Natural killer cell (primary cell): ENCODE measurements at regions not wholly inside any gene's neighbourhood (a gene's known extent, or its start where the extent isn't known, plus 50 kb on each side); places are given as distances from the start of the nearest gene placed in this dataset.

ENCODE experiments used
- ATAC-seq, 3 donors: fragments of 150-1000 bp in 2 of 3; fragments of 200-7000 bp in 1 of 3; cut with Tn5 transposase; 1 replicate in 1 of 3; 2 replicates in 2 of 3; pipeline ENCODE4 v1.10.0; 2021; ENCODE audit warnings: mild to moderate bottlenecking in 2 of 3, moderate library complexity in 2 of 3
- DNase-seq, 2 donors: peaks; one replicate each; pipeline versions ENCODE4 v3.0.0 to v3.0.0-alpha.2; 2013 to 2021; ENCODE audit warnings: mixed read lengths in 1 of 2
- H3K27ac ChIP-seq: one replicate; pipeline ENCODE4 v1.5.1; 2013; ENCODE audit warnings: mild to moderate bottlenecking, low read length
- H3K27me3 ChIP-seq: one replicate; pipeline ENCODE4 v1.6.1; 2013; ENCODE audit warnings: low read length; ENCODE audit not compliant: control insufficient read depth, insufficient read depth
- H3K36me3 ChIP-seq: one replicate; pipeline ENCODE4 v1.6.1; 2013; ENCODE audit warnings: low read length; ENCODE audit not compliant: control insufficient read depth, insufficient read depth
- H3K4me1 ChIP-seq: one replicate; pipeline ENCODE4 v1.6.1; 2013; ENCODE audit warnings: low read length; ENCODE audit not compliant: control insufficient read depth, insufficient read depth
- H3K4me3 ChIP-seq: one replicate; pipeline ENCODE4 v1.5.1; 2013; ENCODE audit warnings: low read length
- H3K9me3 ChIP-seq: one replicate; pipeline ENCODE4 v1.6.1; 2013; ENCODE audit warnings: low read length; ENCODE audit not compliant: control insufficient read depth, insufficient read depth
- H3K27ac Mint-ChIP-seq, 2 donors: one replicate each; pipeline ENCODE4 v1.8.0; 2022; ENCODE audit warnings: mild to moderate bottlenecking in 2 of 2, mixed read lengths in 2 of 2, moderate library complexity in 1 of 2
- H3K27me3 Mint-ChIP-seq, 2 donors: one replicate each; pipeline ENCODE4 v1.8.0; 2022; ENCODE audit warnings: low read depth in 2 of 2, mixed read lengths in 2 of 2
- H3K36me3 Mint-ChIP-seq: one replicate; pipeline ENCODE4 v1.8.0; 2022; ENCODE audit warnings: mixed read lengths
- H3K4me1 Mint-ChIP-seq, 2 donors: one replicate each; pipeline ENCODE4 v1.8.0; 2022; ENCODE audit warnings: mixed read lengths in 2 of 2
- H3K4me3 Mint-ChIP-seq: one replicate; pipeline ENCODE4 v1.8.0; 2022; ENCODE audit warnings: mild to moderate bottlenecking, moderate library complexity, mixed read lengths
- H3K9me3 Mint-ChIP-seq, 2 donors: one replicate each; pipeline ENCODE4 v1.8.0; 2022; ENCODE audit warnings: mixed read lengths in 2 of 2
- CTCF ChIP-seq: fragments of 200-600 bp; IDR thresholded peaks from one replicate; pipeline ENCODE4 v1.8.0; 2022; ENCODE audit warnings: antibody characterized with exemption
- WGBS: methylation state at CpG from one replicate; pipeline ENCODE4 v1.1.7; 2013; ENCODE audit warnings: missing lambda C conversion rate; ENCODE audit not compliant: insufficient coverage; 5-methylcytosine and 5-hydroxymethylcytosine counted together
- intact Hi-C: fragments of 100-400 bp; cut with micrococcal nuclease; formaldehyde crosslinking; loops from one replicate; pipeline ENCODE4 v1.14.2; 2022

GRCh38 chr2:133846476-133846875 lies 278.2 kb upstream of the NCKAP5 start:
- H3K27ac ChIP-seq: no peak overlapping the region
- no peaks in the 10 kb centered on the region for H3K9me3 Mint-ChIP-seq
- H3K27me3 ChIP-seq: no peaks in the 10 kb centered on the region
- H3K4me1 Mint-ChIP-seq: peaks cover 5 to 6% of the 10 kb centered on the region in 2 donors
- no peaks in the 10 kb centered on the region for H3K36me3 ChIP-seq
- H3K4me3 Mint-ChIP-seq: no peak overlapping the region
- DNase-seq: no peak
- ATAC-seq: no peak
- TF ChIP-seq CTCF: no peak
- H3K4me3 ChIP-seq: no peak overlapping the region
- intact Hi-C loops: no loop called here
- no peaks in the 10 kb centered on the region for H3K36me3 Mint-ChIP-seq
- peaks cover 6 to 23% of the 10 kb centered on the region in 2 donors for H3K27me3 Mint-ChIP-seq
- no peaks in the 10 kb centered on the region for H3K4me1 ChIP-seq
- no peak overlapping the region for H3K27ac Mint-ChIP-seq
- 87% methylated on average over 4 of the region's 4 CpGs for WGBS
- no peaks in the 10 kb centered on the region for H3K9me3 ChIP-seq

- Mint-ChIP-seq H3K4me1 (peaks cover 5 to 6% of the 10 kb centered on the region in 2 donors), H3K4me3 (no peak overlapping the region), H3K9me3 (no peaks in the 10 kb centered on the region), H3K27ac (no peak overlapping the region), H3K36me3 (no peaks in the 10 kb centered on the region), H3K27me3 (peaks cover 6 to 23% of the 10 kb centered on the region in 2 donors)
- TF ChIP-seq CTCF: no peak
- no peak overlapping the region for H3K27ac ChIP-seq
- no peaks in the 10 kb centered on the region for H3K4me1 ChIP-seq
- no peak overlapping the region for H3K4me3 ChIP-seq
- H3K27me3 ChIP-seq: no peaks in the 10 kb centered on the region
- H3K36me3 ChIP-seq: no peaks in the 10 kb centered on the region
- no peak for ATAC-seq
- DNase-seq: no peak
- intact Hi-C loops: no loop called here
- 95% methylated on average over 4 of the region's 5 CpGs for WGBS
- no peaks in the 10 kb centered on the region for H3K9me3 ChIP-seq
These were observed 279.3 kb upstream of the NCKAP5 start for GRCh38 chr2:133847591-133847990.

DNA sequence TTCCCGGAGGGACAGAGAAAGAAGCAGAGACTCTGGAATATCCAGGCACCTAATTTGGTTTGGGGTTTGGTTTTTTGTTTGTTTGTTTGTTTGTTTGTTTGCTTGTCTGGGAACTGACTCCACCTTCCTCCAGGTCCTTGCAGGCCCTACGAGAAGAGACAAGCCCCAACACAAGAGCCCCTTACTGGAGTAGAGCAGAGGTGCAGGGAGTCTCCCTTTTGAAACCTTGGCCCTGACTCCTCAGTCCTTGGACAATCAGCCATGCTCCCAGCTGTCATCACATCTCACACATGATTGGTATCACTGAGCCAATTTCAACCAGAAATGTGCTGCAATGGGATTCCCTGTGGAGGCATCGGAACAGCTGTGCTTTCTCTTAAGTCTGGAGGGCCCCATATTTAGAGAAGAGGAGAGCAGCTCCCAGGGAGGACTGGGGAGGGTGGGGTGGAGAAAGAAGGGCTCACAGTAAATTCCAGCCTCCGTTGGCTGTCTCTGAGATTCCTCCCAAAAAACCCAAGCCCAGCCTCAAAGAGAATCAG lies 279.9 kb upstream of the NCKAP5 start:
- Mint-ChIP-seq H3K4me1 (peaks cover 5 to 6% of the 10 kb centered on the region in 2 donors), H3K27me3 (peaks cover 6 to 23% of the 10 kb centered on the region in 2 donors), H3K27ac (no peak overlapping the region), H3K4me3 (no peak overlapping the region), H3K36me3 (no peaks in the 10 kb centered on the region), H3K9me3 (no peaks in the 10 kb centered on the region)
- Histone ChIP-seq H3K4me1 (no peaks in the 10 kb centered on the region), H3K27me3 (no peaks in the 10 kb centered on the region), H3K4me3 (no peak overlapping the region), H3K36me3 (no peaks in the 10 kb centered on the region), H3K9me3 (no peaks in the 10 kb centered on the region), H3K27ac (no peak overlapping the region)
- TF ChIP-seq CTCF: no peak
- 85% methylated on average over 4 of the region's 4 CpGs for WGBS
- ATAC-seq: no peak
- intact Hi-C loops: no loop called here
- no peak for DNase-seq

DNA sequence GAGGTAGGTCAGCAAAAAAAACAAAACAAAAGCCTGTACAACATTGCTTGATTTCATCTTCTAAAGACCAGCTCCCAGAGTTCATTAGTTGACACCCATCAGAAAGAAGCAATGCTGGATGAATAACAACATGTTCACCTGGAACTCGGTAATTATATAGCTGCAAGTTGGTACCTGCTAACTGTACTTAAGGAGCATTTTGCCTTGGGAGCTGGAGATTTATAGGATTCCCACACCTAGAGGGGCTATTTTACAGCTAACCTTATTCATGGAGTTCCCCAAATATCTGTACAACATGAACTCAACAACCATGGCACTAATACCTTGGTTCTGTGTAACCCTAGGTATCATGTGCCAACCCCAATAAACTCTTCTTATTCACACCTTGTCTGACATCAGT lies 281.1 kb upstream of the NCKAP5 start:
- Mint-ChIP-seq H3K27me3 (peaks cover 6 to 23% of the 10 kb centered on the region in 2 donors), H3K4me3 (no peak overlapping the region), H3K36me3 (no peaks in the 10 kb centered on the region), H3K4me1 (peaks cover under 1 to 2% of the 10 kb centered on the region in 2 donors), H3K9me3 (no peaks in the 10 kb centered on the region), H3K27ac (no peak overlapping the region)
- Histone ChIP-seq H3K4me3 (no peak overlapping the region), H3K27me3 (no peaks in the 10 kb centered on the region), H3K4me1 (no peaks in the 10 kb centered on the region), H3K27ac (no peak overlapping the region), H3K9me3 (no peaks in the 10 kb centered on the region), H3K36me3 (no peaks in the 10 kb centered on the region)
- no peak for TF ChIP-seq CTCF
- ATAC-seq (no peak), DNase-seq (no peak)
- intact Hi-C loops: no loop called here
- WGBS: 82% methylated on average over 1 of the region's 1 CpG
